ENCODE measurements at regions not wholly inside any gene's neighbourhood (a gene's known extent, or its start where the extent isn't known, plus 50 kb on each side); places are given as distances from the start of the nearest gene placed in this dataset.

- Histone ChIP-seq H3K9me3 (ENCODE audit: control insufficient read depth, insufficient read depth, low read length) (no peaks in the 10 kb centered on the region), H3K4me3 (ENCODE audit: low read depth, low read length) (no peak overlapping the region), H3K9ac (ENCODE audit: low read depth, low read length) (no peak overlapping the region), H3K27ac (ENCODE audit: low read depth, low read length) (no peak overlapping the region), H3K4me1 (ENCODE audit: control insufficient read depth, insufficient read depth, low read length) (0 out of 2 replicates have a peak, but pooled peaks cover 2% of the 10 kb centered on the region), H3K36me3 (ENCODE audit: control insufficient read depth, insufficient read depth, low read length) (no peaks in the 10 kb centered on the region), H3K27me3 (ENCODE audit: control insufficient read depth, insufficient read depth, low read length) (no peaks in the 10 kb centered on the region)
Measured at GRCh38 chr1:56295949-56296929, 283.1 kb downstream of the PLPP3 start.

- H3K9me3 ChIP-seq (ENCODE audit: control insufficient read depth, insufficient read depth, low read length), result no peaks in the 10 kb centered on the region
- no peak overlapping the region for H3K9ac ChIP-seq (ENCODE audit: low read depth, low read length)
- no peaks in the 10 kb centered on the region for H3K36me3 ChIP-seq (ENCODE audit: control insufficient read depth, insufficient read depth, low read length)
- no peaks in the 10 kb centered on the region for H3K27me3 ChIP-seq (ENCODE audit: control insufficient read depth, insufficient read depth, low read length)
- H3K4me3 ChIP-seq (ENCODE audit: low read depth, low read length), result no peak overlapping the region
- peaks cover 10% of the 10 kb centered on the region for H3K4me1 ChIP-seq (ENCODE audit: control insufficient read depth, insufficient read depth, low read length)
- no peak overlapping the region for H3K27ac ChIP-seq (ENCODE audit: low read depth, low read length)
Measured at GRCh38 chr1:56291374-56291919, 287.9 kb downstream of the PLPP3 start.

- H3K27me3 ChIP-seq (ENCODE audit: control insufficient read depth, insufficient read depth, low read length), result no peaks in the 10 kb centered on the region
- no peak overlapping the region for H3K9ac ChIP-seq (ENCODE audit: low read depth, low read length)
- H3K4me1 ChIP-seq (ENCODE audit: control insufficient read depth, insufficient read depth, low read length), result peaks cover 10% of the 10 kb centered on the region
- H3K27ac ChIP-seq (ENCODE audit: low read depth, low read length), result no peak overlapping the region
- no peaks in the 10 kb centered on the region for H3K9me3 ChIP-seq (ENCODE audit: control insufficient read depth, insufficient read depth, low read length)
- no peaks in the 10 kb centered on the region for H3K36me3 ChIP-seq (ENCODE audit: control insufficient read depth, insufficient read depth, low read length)
- H3K4me3 ChIP-seq (ENCODE audit: low read depth, low read length), result no peak overlapping the region
Measured at GRCh38 chr1:56289260-56289659, 290.1 kb downstream of the PLPP3 start.

- Histone ChIP-seq H3K4me3 (ENCODE audit: low read depth, low read length) (no peak overlapping the region), H3K27me3 (ENCODE audit: control insufficient read depth, insufficient read depth, low read length) (no peaks in the 10 kb centered on the region), H3K4me1 (ENCODE audit: control insufficient read depth, insufficient read depth, low read length) (peaks cover 10% of the 10 kb centered on the region), H3K9me3 (ENCODE audit: control insufficient read depth, insufficient read depth, low read length) (no peaks in the 10 kb centered on the region), H3K36me3 (ENCODE audit: control insufficient read depth, insufficient read depth, low read length) (no peaks in the 10 kb centered on the region), H3K9ac (ENCODE audit: low read depth, low read length) (no peak overlapping the region), H3K27ac (ENCODE audit: low read depth, low read length) (no peak overlapping the region)
Measured at GRCh38 chr1:56287721-56288120, 291.6 kb downstream of the PLPP3 start.

GRCh38 chr1:56286956-56287355 lies 292.4 kb downstream of the PLPP3 start:
- peaks cover 10% of the 10 kb centered on the region for H3K4me1 ChIP-seq (ENCODE audit: control insufficient read depth, insufficient read depth, low read length)
- no peak overlapping the region for H3K4me3 ChIP-seq (ENCODE audit: low read depth, low read length)
- no peaks in the 10 kb centered on the region for H3K9me3 ChIP-seq (ENCODE audit: control insufficient read depth, insufficient read depth, low read length)
- H3K27me3 ChIP-seq (ENCODE audit: control insufficient read depth, insufficient read depth, low read length), result no peaks in the 10 kb centered on the region
- H3K9ac ChIP-seq (ENCODE audit: low read depth, low read length), result no peak overlapping the region
- no peaks in the 10 kb centered on the region for H3K36me3 ChIP-seq (ENCODE audit: control insufficient read depth, insufficient read depth, low read length)
- no peak overlapping the region for H3K27ac ChIP-seq (ENCODE audit: low read depth, low read length)

GRCh38 chr1:56286506-56286905 lies 292.9 kb downstream of the PLPP3 start:
- no peak overlapping the region for H3K9ac ChIP-seq (ENCODE audit: low read depth, low read length)
- no peaks in the 10 kb centered on the region for H3K27me3 ChIP-seq (ENCODE audit: control insufficient read depth, insufficient read depth, low read length)
- peaks cover 10% of the 10 kb centered on the region for H3K4me1 ChIP-seq (ENCODE audit: control insufficient read depth, insufficient read depth, low read length)
- no peaks in the 10 kb centered on the region for H3K9me3 ChIP-seq (ENCODE audit: control insufficient read depth, insufficient read depth, low read length)
- no peak overlapping the region for H3K27ac ChIP-seq (ENCODE audit: low read depth, low read length)
- no peak overlapping the region for H3K4me3 ChIP-seq (ENCODE audit: low read depth, low read length)
- H3K36me3 ChIP-seq (ENCODE audit: control insufficient read depth, insufficient read depth, low read length), result no peaks in the 10 kb centered on the region

GRCh38 chr1:56285554-56286402 lies 293.6 kb downstream of the PLPP3 start:
- H3K36me3 ChIP-seq (ENCODE audit: control insufficient read depth, insufficient read depth, low read length), result no peaks in the 10 kb centered on the region
- H3K4me1 ChIP-seq (ENCODE audit: control insufficient read depth, insufficient read depth, low read length), result peaks cover 5% of the 10 kb centered on the region
- no peaks in the 10 kb centered on the region for H3K27me3 ChIP-seq (ENCODE audit: control insufficient read depth, insufficient read depth, low read length)
- no peak overlapping the region for H3K9ac ChIP-seq (ENCODE audit: low read depth, low read length)
- no peak overlapping the region for H3K4me3 ChIP-seq (ENCODE audit: low read depth, low read length)
- H3K9me3 ChIP-seq (ENCODE audit: control insufficient read depth, insufficient read depth, low read length), result no peaks in the 10 kb centered on the region
- no peak overlapping the region for H3K27ac ChIP-seq (ENCODE audit: low read depth, low read length)

GRCh38 chr1:56284928-56285327 lies 294.4 kb downstream of the PLPP3 start:
- no peaks in the 10 kb centered on the region for H3K27me3 ChIP-seq (ENCODE audit: control insufficient read depth, insufficient read depth, low read length)
- no peaks in the 10 kb centered on the region for H3K36me3 ChIP-seq (ENCODE audit: control insufficient read depth, insufficient read depth, low read length)
- H3K9me3 ChIP-seq (ENCODE audit: control insufficient read depth, insufficient read depth, low read length), result no peaks in the 10 kb centered on the region
- H3K4me1 ChIP-seq (ENCODE audit: control insufficient read depth, insufficient read depth, low read length), result no peaks in the 10 kb centered on the region
- H3K27ac ChIP-seq (ENCODE audit: low read depth, low read length), result no peak overlapping the region
- no peak overlapping the region for H3K4me3 ChIP-seq (ENCODE audit: low read depth, low read length)
- no peak overlapping the region for H3K9ac ChIP-seq (ENCODE audit: low read depth, low read length)

GRCh38 chr1:56278061-56278460 lies 301.3 kb downstream of the PLPP3 start:
- Histone ChIP-seq H3K36me3 (ENCODE audit: control insufficient read depth, insufficient read depth, low read length) (no peaks in the 10 kb centered on the region), H3K27me3 (ENCODE audit: control insufficient read depth, insufficient read depth, low read length) (no peaks in the 10 kb centered on the region), H3K4me1 (ENCODE audit: control insufficient read depth, insufficient read depth, low read length) (no peaks in the 10 kb centered on the region), H3K9me3 (ENCODE audit: control insufficient read depth, insufficient read depth, low read length) (no peaks in the 10 kb centered on the region), H3K4me3 (ENCODE audit: low read depth, low read length) (no peak overlapping the region), H3K27ac (ENCODE audit: low read depth, low read length) (no peak overlapping the region), H3K9ac (ENCODE audit: low read depth, low read length) (no peak overlapping the region)

GRCh38 chr1:56268519-56269140 lies 310.7 kb downstream of the PLPP3 start:
- Histone ChIP-seq H3K9me3 (ENCODE audit: control insufficient read depth, insufficient read depth, low read length) (no peaks in the 10 kb centered on the region), H3K4me1 (ENCODE audit: control insufficient read depth, insufficient read depth, low read length) (no peaks in the 10 kb centered on the region), H3K9ac (ENCODE audit: low read depth, low read length) (no peak overlapping the region), H3K4me3 (ENCODE audit: low read depth, low read length) (no peak overlapping the region), H3K27me3 (ENCODE audit: control insufficient read depth, insufficient read depth, low read length) (no peaks in the 10 kb centered on the region), H3K36me3 (ENCODE audit: control insufficient read depth, insufficient read depth, low read length) (no peaks in the 10 kb centered on the region), H3K27ac (ENCODE audit: low read depth, low read length) (no peak overlapping the region)

Data from HUES48 (cell line).